Esophagus muscularis mucosa (tissue), 4 donors: ENCODE measurements at regions not wholly inside any gene's neighbourhood (a gene's known extent, or its start where the extent isn't known, plus 50 kb on each side); places are given as distances from the start of the nearest gene placed in this dataset.

Experiments used
- CTCF ChIP-seq, 3 experiments: fragments of 200-600 bp in 2 of 3; fragments of 450-650 bp in 1 of 3; sonication (generic) in 2 of 3; IDR thresholded peaks; one replicate each; pipeline ENCODE4 v1.5.1; 2017 to 2019; ENCODE audit warnings: antibody characterized with exemption in 3 of 3, mild to moderate bottlenecking in 2 of 3, moderate library complexity in 1 of 3
- EP300 ChIP-seq: sonication (generic); formaldehyde crosslinking; IDR thresholded peaks from one replicate; pipeline ENCODE4 v1.6.1; 2017; ENCODE audit warnings: antibody characterized with exemption
- POLR2A ChIP-seq: fragments of 450-650 bp; IDR thresholded peaks from one replicate; pipeline ENCODE4 v1.6.1; 2017; ENCODE audit warnings: antibody characterized with exemption, moderate library complexity, mild to moderate bottlenecking, low read depth
- POLR2AphosphoS5 ChIP-seq, 2 donors: sonication (generic); formaldehyde crosslinking; IDR thresholded peaks; one replicate each; pipeline ENCODE4 v1.6.1; 2017; ENCODE audit warnings: antibody characterized with exemption in 2 of 2

- TF ChIP-seq CTCF (IDR thresholded peaks at IDR 0.05) (no peak), POLR2A (no peak), EP300 (no peak), POLR2AphosphoS5 (IDR thresholded peaks at IDR 0.05) (no peak)
These were observed 114.0 kb downstream of the CYP26B1 start for GRCh38 chr2:72033636-72034035.
